H9 (cell line): ENCODE measurements at regions not wholly inside any gene's neighbourhood (a gene's known extent, or its start where the extent isn't known, plus 50 kb on each side); places are given as distances from the start of the nearest gene placed in this dataset.

ENCODE experiments used
- DNase-seq: peaks from one replicate; pipeline ENCODE4 v3.0.0-alpha.2; 2017
- H2AFZ ChIP-seq: one replicate; pipeline ENCODE4 v1.6.1; 2013; ENCODE audit warnings: mild to moderate bottlenecking, low read length, control low read depth, moderate library complexity
- H2AK5ac ChIP-seq: 2 replicates; pipeline ENCODE4 v1.6.1; 2013; ENCODE audit warnings: low read length, control low read depth, mixed read lengths; ENCODE audit not compliant: insufficient read length
- H2BK120ac ChIP-seq: one replicate; pipeline ENCODE4 v1.6.1; 2013; ENCODE audit warnings: low read depth, mild to moderate bottlenecking, low read length, control low read depth, inconsistent platforms; ENCODE audit not compliant: poor library complexity, severe bottlenecking
- H2BK12ac ChIP-seq: 2 replicates; pipeline ENCODE4 v1.6.1; 2013; ENCODE audit warnings: low read length, control low read depth, mixed read lengths, low read depth; ENCODE audit not compliant: insufficient read length
- H2BK15ac ChIP-seq: 2 replicates; pipeline ENCODE4 v1.6.1; 2013; ENCODE audit warnings: low read depth, low read length, control low read depth
- H2BK20ac ChIP-seq: one replicate; pipeline ENCODE4 v1.6.1; 2013; ENCODE audit warnings: low read depth, mild to moderate bottlenecking, low read length, control low read depth, inconsistent platforms; ENCODE audit not compliant: poor library complexity, severe bottlenecking
- H2BK5ac ChIP-seq: 2 replicates; pipeline ENCODE4 v1.6.1; 2013; ENCODE audit warnings: low read length, control low read depth, mixed read lengths; ENCODE audit not compliant: insufficient read length
- H3K14ac ChIP-seq: 2 replicates; pipeline ENCODE4 v1.6.1; 2013; ENCODE audit warnings: low read length, control low read depth; ENCODE audit not compliant: insufficient read depth
- H3K18ac ChIP-seq: 2 replicates; pipeline ENCODE4 v1.6.1; 2013; ENCODE audit warnings: low read depth, mild to moderate bottlenecking, mixed read lengths, low read length, control low read depth; ENCODE audit not compliant: insufficient read length
- H3K23ac ChIP-seq: 2 replicates; pipeline ENCODE4 v1.6.1; 2013; ENCODE audit warnings: low read length, control low read depth, mixed read lengths, low read depth; ENCODE audit not compliant: insufficient read length
- H3K23me2 ChIP-seq: 2 replicates; pipeline ENCODE4 v1.6.1; 2013; ENCODE audit warnings: low read depth, mild to moderate bottlenecking, mixed read lengths, low read length, control low read depth; ENCODE audit not compliant: insufficient read length, poor library complexity, severe bottlenecking
- H3K27ac ChIP-seq: 2 replicates; pipeline ENCODE4 v1.5.1; 2013; ENCODE audit warnings: low read length, control low read depth, mixed read lengths, low read depth; ENCODE audit not compliant: insufficient read length
- H3K27me3 ChIP-seq: 2 replicates; pipeline ENCODE4 v1.6.1; 2013; ENCODE audit warnings: low read length, control low read depth, inconsistent platforms; ENCODE audit not compliant: insufficient read depth
- H3K4ac ChIP-seq: 2 replicates; pipeline ENCODE4 v1.6.1; 2013; ENCODE audit warnings: low read depth, mild to moderate bottlenecking, control low read depth, inconsistent platforms, low read length, moderate library complexity
- H3K4me1 ChIP-seq: 2 replicates; pipeline ENCODE4 v1.6.1; 2013; ENCODE audit warnings: low read length, control low read depth, inconsistent platforms; ENCODE audit not compliant: insufficient read depth
- H3K4me2 ChIP-seq: 2 replicates; pipeline ENCODE4 v1.6.1; 2013; ENCODE audit warnings: low read length, control low read depth, mixed read lengths; ENCODE audit not compliant: insufficient read length, insufficient read depth
- H3K56ac ChIP-seq: 2 replicates; pipeline ENCODE4 v1.6.1; 2013; ENCODE audit warnings: low read depth, mild to moderate bottlenecking, mixed read lengths, low read length, control low read depth; ENCODE audit not compliant: insufficient read length
- H3K79me1 ChIP-seq: 2 replicates; pipeline ENCODE4 v1.6.1; 2013; ENCODE audit warnings: low read depth, mild to moderate bottlenecking, moderate library complexity, low read length, control low read depth, inconsistent platforms; ENCODE audit not compliant: insufficient read depth, poor library complexity, severe bottlenecking
- H3K79me2 ChIP-seq: 2 replicates; pipeline ENCODE4 v1.6.1; 2013; ENCODE audit warnings: low read length, control low read depth, inconsistent platforms; ENCODE audit not compliant: insufficient read depth
- H3K9ac ChIP-seq: 2 replicates; pipeline ENCODE4 v1.6.1; 2013; ENCODE audit warnings: low read length, control low read depth, mixed read lengths; ENCODE audit not compliant: insufficient read length; ENCODE audit errors: extremely low read depth
- H3K9me3 ChIP-seq: one replicate; pipeline ENCODE4 v1.6.1; 2013; ENCODE audit warnings: low read depth, low read length, inconsistent platforms; ENCODE audit not compliant: control insufficient read depth
- H3T11ph ChIP-seq: one replicate; pipeline ENCODE4 v1.6.1; 2013; ENCODE audit warnings: mild to moderate bottlenecking, low read length, control low read depth, inconsistent platforms
- H4K20me1 ChIP-seq: one replicate; pipeline ENCODE4 v1.6.1; 2013; ENCODE audit not compliant: control insufficient read depth, insufficient read length, insufficient read depth
- H4K5ac ChIP-seq: 2 replicates; pipeline ENCODE4 v1.6.1; 2013; ENCODE audit warnings: low read depth, mild to moderate bottlenecking, mixed read lengths, low read length, control low read depth; ENCODE audit not compliant: insufficient read length
- H4K8ac ChIP-seq: replicated peaks from 2 replicates; pipeline ENCODE4 v1.6.1; 2013; ENCODE audit warnings: low read length, control low read depth, mixed read lengths, low read depth; ENCODE audit not compliant: insufficient read length
- H4K91ac ChIP-seq: 2 replicates; pipeline ENCODE4 v1.6.1; 2013; ENCODE audit warnings: low read depth, mild to moderate bottlenecking, moderate library complexity, mixed read lengths, low read length, control low read depth; ENCODE audit not compliant: insufficient read length
- H3K27ac Mint-ChIP-seq, 3 experiments: 2 replicates in 2 of 3; 3 replicates in 1 of 3; pipeline ENCODE4 v1.8.0; 2020 to 2021; ENCODE audit warnings: mixed read lengths in 3 of 3, mild to moderate bottlenecking in 1 of 3, moderate library complexity in 1 of 3
- H3K27me3 Mint-ChIP-seq: 2 replicates; pipeline ENCODE4 v1.8.0; 2021; ENCODE audit warnings: low read depth, mild to moderate bottlenecking, moderate library complexity, mixed read lengths
- H3K36me3 Mint-ChIP-seq, 3 experiments: 2 replicates in 2 of 3; 3 replicates in 1 of 3; pipeline ENCODE4 v1.8.0; 2020 to 2021; ENCODE audit warnings: low read depth in 3 of 3, mixed read lengths in 3 of 3; ENCODE audit not compliant: insufficient read depth in 1 of 3
- H3K4me1 Mint-ChIP-seq, 2 experiments: 2 replicates each; pipeline ENCODE4 v1.8.0; 2020; ENCODE audit warnings: mixed read lengths in 2 of 2
- H3K4me3 Mint-ChIP-seq, 2 experiments: 2 replicates in 1 of 2; 3 replicates in 1 of 2; pipeline ENCODE4 v1.8.0; 2020 to 2021; ENCODE audit warnings: mild to moderate bottlenecking in 2 of 2, mixed read lengths in 2 of 2, moderate library complexity in 1 of 2
- H3K9me3 Mint-ChIP-seq, 2 experiments: 2 replicates in 1 of 2; 3 replicates in 1 of 2; pipeline ENCODE4 v1.8.0; 2020; ENCODE audit warnings: mild to moderate bottlenecking in 2 of 2, mixed read lengths in 2 of 2, moderate library complexity in 1 of 2
- CTCF ChIP-seq: fragments of 200-600 bp; sonication (generic); conservative IDR thresholded peaks from 3 replicates; pipeline ENCODE4 v1.8.0; 2021; ENCODE audit warnings: antibody characterized with exemption, mild to moderate bottlenecking
- WGBS: extraction: QIAGEN DNeasy Blood & Tissue Kit; methylation state at CpG from one replicate; pipeline ENCODE4 v1.1.7; 2013; ENCODE audit warnings: missing lambda C conversion rate, low lambda C conversion rate, mixed read lengths; ENCODE audit not compliant: insufficient read length; ENCODE audit errors: extremely low coverage; 5-methylcytosine and 5-hydroxymethylcytosine counted together

DNA sequence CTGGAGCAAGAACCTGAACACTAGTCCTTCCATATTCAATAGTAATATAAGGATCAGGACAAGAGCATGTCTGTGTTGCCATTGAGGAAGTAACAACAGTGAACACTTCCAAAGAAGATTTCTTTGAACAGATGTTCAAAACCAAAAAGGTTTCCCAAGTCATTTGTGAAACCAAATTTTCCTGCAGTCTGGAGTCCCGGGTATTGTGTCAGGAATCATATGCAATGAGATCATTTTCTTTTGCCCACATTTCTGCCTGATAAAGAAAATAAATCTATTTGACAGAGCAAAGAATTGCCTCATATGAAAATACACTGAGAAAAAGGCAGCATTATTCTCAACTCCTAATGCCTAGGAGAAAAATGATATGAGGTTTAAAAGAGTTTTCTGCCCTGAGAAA, 151.7 kb downstream of the SNX18 start:
- no peak overlapping the region for H4K91ac ChIP-seq
- H3K4me1 Mint-ChIP-seq, result no peaks in the 10 kb centered on the region
- H3K36me3 Mint-ChIP-seq, result peaks cover 5 to 11% (median 7%) of the 10 kb centered on the region in 3 experiments; a peak in 6 of 7 replicates
- H2BK5ac ChIP-seq, result no peak overlapping the region
- no peaks in the 10 kb centered on the region for H3K79me1 ChIP-seq
- H4K5ac ChIP-seq, result no peak overlapping the region
- no peak overlapping the region for H2AFZ ChIP-seq
- H3K56ac ChIP-seq, result no peak overlapping the region
- H3K23ac ChIP-seq, result no peak overlapping the region
- no peak for TF ChIP-seq CTCF
- no peak overlapping the region for H2BK15ac ChIP-seq
- H3K9ac ChIP-seq, result no peak overlapping the region
- no peak overlapping the region for H2AK5ac ChIP-seq
- H3K9me3 Mint-ChIP-seq, result peaks cover 16 to 26% of the 10 kb centered on the region in 2 experiments
- no peaks in the 10 kb centered on the region for H3K23me2 ChIP-seq
- H3K27me3 Mint-ChIP-seq, result no peaks in the 10 kb centered on the region; the same call in 1 of the 2 replicates
- DNase-seq, result no peak
- H3T11ph ChIP-seq, result no peak overlapping the region
- no CpG with 5 or more reads among the region's 1 CpG for WGBS
- no peak overlapping the region for H4K8ac ChIP-seq
- H3K18ac ChIP-seq, result no peak overlapping the region
- H3K9me3 ChIP-seq, result no peaks in the 10 kb centered on the region
- H3K4ac ChIP-seq, result no peak overlapping the region
- no peak overlapping the region for H3K27ac Mint-ChIP-seq
- no peak overlapping the region for H3K4me3 Mint-ChIP-seq
- no peaks in the 10 kb centered on the region for H3K4me1 ChIP-seq
- H3K14ac ChIP-seq, result no peak overlapping the region
- no peak overlapping the region for H3K27ac ChIP-seq
- H3K27me3 ChIP-seq, result no peaks in the 10 kb centered on the region
- H3K79me2 ChIP-seq, result no peaks in the 10 kb centered on the region
- H2BK120ac ChIP-seq, result no peak overlapping the region
- H4K20me1 ChIP-seq, result no peaks in the 10 kb centered on the region
- H2BK20ac ChIP-seq, result no peak overlapping the region
- H3K4me2 ChIP-seq, result no peak overlapping the region
- H2BK12ac ChIP-seq, result no peak overlapping the region
